ENCODE measurements at regions not wholly inside any gene's neighbourhood (a gene's known extent, or its start where the extent isn't known, plus 50 kb on each side); places are given as distances from the start of the nearest gene placed in this dataset.

GRCh38 chr2:67878743-67879142, 184.1 kb downstream of the C1D start:
- no peaks in the 10 kb centered on the region for H3K36me3 Mint-ChIP-seq (ENCODE audit: insufficient read depth, unreplicated experiment)
- H3K4me1 ChIP-seq, result no peaks in the 10 kb centered on the region
- CTCF ChIA-PET, result interaction anchor here (1.7 kb wide), 1 partner anchor 13 kb away, joined by 3 read pairs; no protein-coding TSS in a partner anchor
- POLR2A ChIA-PET, result no interaction called here
- H3K27ac Mint-ChIP-seq (ENCODE audit: unreplicated experiment), result no peak overlapping the region
- TF ChIP-seq, protein P1, sequence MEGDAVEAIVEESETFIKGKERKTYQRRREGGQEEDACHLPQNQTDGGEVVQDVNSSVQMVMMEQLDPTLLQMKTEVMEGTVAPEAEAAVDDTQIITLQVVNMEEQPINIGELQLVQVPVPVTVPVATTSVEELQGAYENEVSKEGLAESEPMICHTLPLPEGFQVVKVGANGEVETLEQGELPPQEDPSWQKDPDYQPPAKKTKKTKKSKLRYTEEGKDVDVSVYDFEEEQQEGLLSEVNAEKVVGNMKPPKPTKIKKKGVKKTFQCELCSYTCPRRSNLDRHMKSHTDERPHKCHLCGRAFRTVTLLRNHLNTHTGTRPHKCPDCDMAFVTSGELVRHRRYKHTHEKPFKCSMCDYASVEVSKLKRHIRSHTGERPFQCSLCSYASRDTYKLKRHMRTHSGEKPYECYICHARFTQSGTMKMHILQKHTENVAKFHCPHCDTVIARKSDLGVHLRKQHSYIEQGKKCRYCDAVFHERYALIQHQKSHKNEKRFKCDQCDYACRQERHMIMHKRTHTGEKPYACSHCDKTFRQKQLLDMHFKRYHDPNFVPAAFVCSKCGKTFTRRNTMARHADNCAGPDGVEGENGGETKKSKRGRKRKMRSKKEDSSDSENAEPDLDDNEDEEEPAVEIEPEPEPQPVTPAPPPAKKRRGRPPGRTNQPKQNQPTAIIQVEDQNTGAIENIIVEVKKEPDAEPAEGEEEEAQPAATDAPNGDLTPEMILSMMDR (IDR thresholded peaks at IDR 0.05; ENCODE audit: insufficient read depth in 1 of 2, low read depth in 1 of 2, low read length in 1 of 2, severe bottlenecking in 1 of 2, unreplicated experiment in 1 of 2), result no peak
- intact Hi-C loops (cut with micrococcal nuclease; ENCODE audit: unreplicated experiment), result no loop called here
- no peak overlapping the region for H3K4me3 Mint-ChIP-seq (ENCODE audit: unreplicated experiment)
- no peaks in the 10 kb centered on the region for H3K9me3 Mint-ChIP-seq (ENCODE audit: unreplicated experiment)
- no peak for DNase-seq
- BruUV-seq (replicated peaks), result no TSS peak
- H3K27me3 ChIP-seq (replicated peaks; ENCODE audit: control insufficient read depth, insufficient read depth, low read length), result no peaks in the 10 kb centered on the region
- H3K9me3 ChIP-seq, result peaks cover 6% of the 10 kb centered on the region; the same call in 1 of the 2 replicates
- no peak overlapping the region for H3K4me3 ChIP-seq (ENCODE audit: low read depth, low read length)
- H3K27me3 Mint-ChIP-seq (ENCODE audit: insufficient read depth, unreplicated experiment), result no peaks in the 10 kb centered on the region
- H3K36me3 ChIP-seq (ENCODE audit: control insufficient read depth, insufficient read depth, low read length), result no peaks in the 10 kb centered on the region
- no peaks in the 10 kb centered on the region for H3K4me1 Mint-ChIP-seq (ENCODE audit: low read depth, unreplicated experiment)

- no peak overlapping the region for H3K27ac Mint-ChIP-seq (ENCODE audit: unreplicated experiment)
- Histone ChIP-seq H3K9me3 (no peaks in the 10 kb centered on the region), H3K4me1 (no peaks in the 10 kb centered on the region), H3K4me3 (ENCODE audit: low read depth, low read length) (no peak overlapping the region), H3K36me3 (ENCODE audit: control insufficient read depth, insufficient read depth, low read length) (no peaks in the 10 kb centered on the region), H3K27me3 (replicated peaks; ENCODE audit: control insufficient read depth, insufficient read depth, low read length) (no peaks in the 10 kb centered on the region; the same call in 1 of the 2 replicates)
- TF ChIP-seq, protein P1 (IDR thresholded peaks at IDR 0.05; ENCODE audit: insufficient read depth in 1 of 2, low read depth in 1 of 2, low read length in 1 of 2, severe bottlenecking in 1 of 2, unreplicated experiment in 1 of 2), result no peak
- no peak for DNase-seq
- no peaks in the 10 kb centered on the region for H3K36me3 Mint-ChIP-seq (ENCODE audit: insufficient read depth, unreplicated experiment)
- intact Hi-C loops (cut with micrococcal nuclease; ENCODE audit: unreplicated experiment), result no loop called here
- H3K27me3 Mint-ChIP-seq (ENCODE audit: insufficient read depth, unreplicated experiment), result no peaks in the 10 kb centered on the region
- POLR2A ChIA-PET, result no interaction called here
- H3K4me3 Mint-ChIP-seq (ENCODE audit: unreplicated experiment), result no peak overlapping the region
- no peaks in the 10 kb centered on the region for H3K4me1 Mint-ChIP-seq (ENCODE audit: low read depth, unreplicated experiment)
- CTCF ChIA-PET, result interaction anchor here (1.7 kb wide), 1 partner anchor 12 kb away, joined by 3 read pairs; no protein-coding TSS in a partner anchor
- H3K9me3 Mint-ChIP-seq (ENCODE audit: unreplicated experiment), result no peaks in the 10 kb centered on the region
- BruUV-seq (replicated peaks), result no TSS peak
Measured at GRCh38 chr2:67879586-67880290, 183.1 kb downstream of the C1D start.

DNA sequence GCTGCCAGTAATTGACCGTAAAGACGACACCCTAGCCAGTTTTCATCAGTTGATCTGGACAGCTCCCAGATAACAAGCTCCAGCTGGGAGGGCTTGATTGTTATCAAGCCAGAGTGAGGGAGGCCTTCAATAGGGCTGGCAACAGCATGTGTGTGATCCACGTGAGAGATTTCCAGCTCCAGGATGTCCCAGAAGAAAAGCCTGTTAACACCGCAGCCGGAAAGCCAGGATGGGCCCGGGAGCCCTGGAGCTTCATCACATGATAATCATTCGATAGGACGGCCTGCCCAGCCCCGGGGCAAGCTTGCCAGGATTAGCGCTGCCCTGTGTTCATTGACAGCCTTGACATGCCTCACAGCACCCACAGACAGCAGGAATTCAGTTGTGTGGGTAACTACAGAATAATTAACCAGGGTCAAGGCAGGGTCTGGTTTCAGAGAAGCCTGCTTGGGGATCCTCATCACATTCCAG, 182.5 kb downstream of the C1D start:
- TF ChIP-seq, protein P1 (IDR thresholded peaks at IDR 0.05; ENCODE audit: insufficient read depth in 1 of 2, low read depth in 1 of 2, low read length in 1 of 2, severe bottlenecking in 1 of 2, unreplicated experiment in 1 of 2), result no peak
- Mint-ChIP-seq H3K4me1 (ENCODE audit: low read depth, unreplicated experiment) (no peaks in the 10 kb centered on the region), H3K9me3 (ENCODE audit: unreplicated experiment) (no peaks in the 10 kb centered on the region), H3K27ac (ENCODE audit: unreplicated experiment) (no peak overlapping the region), H3K36me3 (ENCODE audit: insufficient read depth, unreplicated experiment) (no peaks in the 10 kb centered on the region), H3K27me3 (ENCODE audit: insufficient read depth, unreplicated experiment) (no peaks in the 10 kb centered on the region), H3K4me3 (ENCODE audit: unreplicated experiment) (no peak overlapping the region)
- Histone ChIP-seq H3K36me3 (ENCODE audit: control insufficient read depth, insufficient read depth, low read length) (no peaks in the 10 kb centered on the region), H3K4me3 (ENCODE audit: low read depth, low read length) (no peak overlapping the region), H3K4me1 (no peaks in the 10 kb centered on the region), H3K27me3 (replicated peaks; ENCODE audit: control insufficient read depth, insufficient read depth, low read length) (no peaks in the 10 kb centered on the region; the same call in 1 of the 2 replicates), H3K9me3 (no peaks in the 10 kb centered on the region)
- POLR2A ChIA-PET, result no interaction called here
- CTCF ChIA-PET, result interaction anchor here (1.7 kb wide), 1 partner anchor 11 kb away, joined by 3 read pairs; no protein-coding TSS in a partner anchor
- intact Hi-C loops (cut with micrococcal nuclease; ENCODE audit: unreplicated experiment), result no loop called here
- peak in 1 of 2 experiments; percentile 58 for DNase-seq
- BruUV-seq (replicated peaks), result no TSS peak
